Caco-2 (cell line): ENCODE measurements at regions not wholly inside any gene's neighbourhood (a gene's known extent, or its start where the extent isn't known, plus 50 kb on each side); places are given as distances from the start of the nearest gene placed in this dataset.

ENCODE experiments used
- BruUV-seq: library from RNA; stranded (reverse); fragments of 400-500 nt; replicated peaks from 2 replicates; lab custom pipeline; 2021; lab: Mats Ljungman, UMichigan
- CTCF ChIA-PET: fragments of 300-600 bp; sonication (Branson Sonifier 250); formaldehyde crosslinking; loops from one replicate; lab custom pipeline; 2022; ENCODE audit warnings: antibody characterized with exemption; lab: Charles Lee
- POLR2A ChIA-PET: fragments of 300-600 bp; sonication (Branson Sonifier 250); formaldehyde crosslinking; loops from one replicate; lab custom pipeline; 2022; ENCODE audit warnings: antibody characterized with exemption; lab: Charles Lee
- DNase-seq, 2 experiments: peaks; one replicate each; pipeline versions ENCODE4 v3.0.0 to v3.0.0-alpha.2; 2020 to 2022
- H3K27me3 ChIP-seq: replicated peaks from 2 replicates; pipeline ENCODE4 v1.6.0; 2011; ENCODE audit warnings: low read length; ENCODE audit not compliant: control insufficient read depth, insufficient read depth
- H3K36me3 ChIP-seq: 2 replicates; pipeline ENCODE4 v1.5.1; 2011; ENCODE audit warnings: low read length; ENCODE audit not compliant: control insufficient read depth, insufficient read depth
- H3K4me1 ChIP-seq: fragments of 250-450 bp; sonication (Bioruptor Pico); 2 replicates; pipeline ENCODE4 v1.5.1; 2020; ENCODE audit warnings: mild to moderate bottlenecking
- H3K4me3 ChIP-seq: 2 replicates; pipeline ENCODE4 v1.5.1; 2011; ENCODE audit warnings: low read depth, mild to moderate bottlenecking, control low read depth, low read length
- H3K9me3 ChIP-seq: fragments of 250-450 bp; sonication (Bioruptor Pico); 2 replicates; pipeline ENCODE4 v1.5.1; 2020; ENCODE audit warnings: mild to moderate bottlenecking, moderate library complexity
- H3K27ac Mint-ChIP-seq: one replicate; pipeline ENCODE4 v1.8.0; 2022; ENCODE audit warnings: mixed read lengths; ENCODE audit not compliant: unreplicated experiment
- H3K27me3 Mint-ChIP-seq: one replicate; pipeline ENCODE4 v1.8.0; 2022; ENCODE audit warnings: mixed read lengths; ENCODE audit not compliant: insufficient read depth, unreplicated experiment
- H3K36me3 Mint-ChIP-seq: one replicate; pipeline ENCODE4 v1.8.0; 2022; ENCODE audit warnings: mild to moderate bottlenecking, mixed read lengths; ENCODE audit not compliant: insufficient read depth, unreplicated experiment
- H3K4me1 Mint-ChIP-seq: one replicate; pipeline ENCODE4 v1.8.0; 2022; ENCODE audit warnings: low read depth, mixed read lengths; ENCODE audit not compliant: unreplicated experiment
- H3K4me3 Mint-ChIP-seq: one replicate; pipeline ENCODE4 v1.8.0; 2022; ENCODE audit warnings: mild to moderate bottlenecking, moderate library complexity, mixed read lengths; ENCODE audit not compliant: unreplicated experiment
- H3K9me3 Mint-ChIP-seq: one replicate; pipeline ENCODE4 v1.8.0; 2022; ENCODE audit warnings: mixed read lengths; ENCODE audit not compliant: unreplicated experiment
- CTCF ChIP-seq, 2 experiments: fragments of 200-600 bp in 1 of 2; IDR thresholded peaks; 1 replicate in 1 of 2; 2 replicates in 1 of 2; pipeline versions ENCODE4 v1.5.1 to v1.8.0; 2011 to 2022; ENCODE audit warnings: antibody characterized with exemption in 1 of 2, control low read depth in 1 of 2, inconsistent platforms in 1 of 2, low read depth in 1 of 2, low read length in 1 of 2, mild to moderate bottlenecking in 1 of 2, moderate library complexity in 1 of 2; ENCODE audit not compliant: insufficient read depth in 1 of 2, severe bottlenecking in 1 of 2, unreplicated experiment in 1 of 2
- intact Hi-C: fragments of 100-400 bp; cut with micrococcal nuclease; formaldehyde crosslinking; loops from one replicate; pipeline ENCODE4 v1.10.0; 2022; ENCODE audit not compliant: unreplicated experiment

GRCh38 chr10:3348564-3348963 lies 176.0 kb upstream of the PITRM1 start:
- no peaks in the 10 kb centered on the region for H3K36me3 ChIP-seq
- Mint-ChIP-seq H3K4me1 (peaks cover 6% of the 10 kb centered on the region), H3K27ac (no peak overlapping the region), H3K27me3 (peaks cover 11% of the 10 kb centered on the region), H3K36me3 (no peaks in the 10 kb centered on the region), H3K9me3 (no peaks in the 10 kb centered on the region), H3K4me3 (no peak overlapping the region)
- CTCF ChIA-PET = interaction anchor here (0.7 kb wide), 1 partner anchor 48 kb away, joined by 3 read pairs; no protein-coding TSS in a partner anchor
- intact Hi-C loops = no loop called here
- POLR2A ChIA-PET = no interaction called here
- no peaks in the 10 kb centered on the region for H3K4me1 ChIP-seq
- no TSS peak for BruUV-seq
- no peak for DNase-seq
- no peaks in the 10 kb centered on the region for H3K27me3 ChIP-seq
- no peak for TF ChIP-seq CTCF (IDR thresholded peaks at IDR 0.05; ENCODE audit: insufficient read depth in 1 of 2, low read depth in 1 of 2, low read length in 1 of 2, severe bottlenecking in 1 of 2, unreplicated experiment in 1 of 2)
- H3K9me3 ChIP-seq = peaks cover 3% of the 10 kb centered on the region; the same call in 1 of the 2 replicates
- no peak overlapping the region for H3K4me3 ChIP-seq

GRCh38 chr10:3347413-3348182 lies 175.0 kb upstream of the PITRM1 start:
- POLR2A ChIA-PET = interaction anchor here (0.6 kb wide), 1 partner anchor 46 kb away, joined by 5 read pairs; no protein-coding TSS in a partner anchor

GRCh38 chr10:3346851-3347250 lies 174.3 kb upstream of the PITRM1 start:
- Mint-ChIP-seq H3K9me3 (no peaks in the 10 kb centered on the region), H3K27me3 (peaks cover 11% of the 10 kb centered on the region), H3K36me3 (no peaks in the 10 kb centered on the region), H3K4me1 (peaks cover 6% of the 10 kb centered on the region), H3K27ac (no peak overlapping the region), H3K4me3 (no peak overlapping the region)
- no peaks in the 10 kb centered on the region for H3K36me3 ChIP-seq
- no peaks in the 10 kb centered on the region for H3K4me1 ChIP-seq
- no peak for DNase-seq
- H3K27me3 ChIP-seq = no peaks in the 10 kb centered on the region
- H3K4me3 ChIP-seq = no peak overlapping the region
- no TSS peak for BruUV-seq
- intact Hi-C loops = no loop called here
- CTCF ChIA-PET = no interaction called here
- no peak for TF ChIP-seq CTCF (IDR thresholded peaks at IDR 0.05; ENCODE audit: insufficient read depth in 1 of 2, low read depth in 1 of 2, low read length in 1 of 2, severe bottlenecking in 1 of 2, unreplicated experiment in 1 of 2)
- H3K9me3 ChIP-seq = peaks cover 3% of the 10 kb centered on the region; the same call in 1 of the 2 replicates
- POLR2A ChIA-PET = interaction anchor here (0.6 kb wide), 1 partner anchor 46 kb away, joined by 5 read pairs; no protein-coding TSS in a partner anchor

More at GRCh38 chr10:3347413-3348182, 175.0 kb upstream of the PITRM1 start:
- H3K36me3 Mint-ChIP-seq = no peaks in the 10 kb centered on the region
- Histone ChIP-seq H3K36me3 (no peaks in the 10 kb centered on the region), H3K4me1 (no peaks in the 10 kb centered on the region), H3K27me3 (no peaks in the 10 kb centered on the region), H3K4me3 (no peak overlapping the region), H3K9me3 (peaks cover 3% of the 10 kb centered on the region; the same call in 1 of the 2 replicates)
- no peak overlapping the region for H3K27ac Mint-ChIP-seq
- H3K4me3 Mint-ChIP-seq = no peak overlapping the region
- no peaks in the 10 kb centered on the region for H3K9me3 Mint-ChIP-seq
- TF ChIP-seq CTCF (IDR thresholded peaks at IDR 0.05; ENCODE audit: insufficient read depth in 1 of 2, low read depth in 1 of 2, low read length in 1 of 2, severe bottlenecking in 1 of 2, unreplicated experiment in 1 of 2) = no peak
- peaks cover 6% of the 10 kb centered on the region for H3K4me1 Mint-ChIP-seq
- CTCF ChIA-PET = no interaction called here
- no TSS peak for BruUV-seq
- peaks cover 11% of the 10 kb centered on the region for H3K27me3 Mint-ChIP-seq
- no peak for DNase-seq
- intact Hi-C loops = no loop called here
